AG04449 (cell line): ENCODE measurements at regions not wholly inside any gene's neighbourhood (a gene's known extent, or its start where the extent isn't known, plus 50 kb on each side); places are given as distances from the start of the nearest gene placed in this dataset.

ENCODE experiments used
- CTCF ChIA-PET: fragments of 350-600 bp; formaldehyde crosslinking; extraction: SDS; loops from one replicate; lab custom pipeline; 2021; ENCODE audit warnings: antibody characterized with exemption; lab: Yijun Ruan, JAX
- POLR2A ChIA-PET: fragments of 400-600, 350-600 bp; formaldehyde crosslinking; extraction: SDS; loops from one replicate; lab custom pipeline; 2020; ENCODE audit warnings: antibody characterized with exemption, inconsistent platforms; lab: Yijun Ruan, JAX
- DNase-seq: peaks from one replicate; pipeline ENCODE4 v3.0.0-alpha.2; 2010; ENCODE audit warnings: low read depth, low spot score
- H3K4me3 ChIP-seq: 2 replicates; pipeline ENCODE4 v1.5.1; 2011; ENCODE audit warnings: low read depth, mild to moderate bottlenecking, control low read depth, low read length
- TF ChIP-seq, protein P1 (sequence below): IDR thresholded peaks from one replicate; pipeline ENCODE4 v1.5.1; 2011; ENCODE audit warnings: mild to moderate bottlenecking, moderate library complexity, low read length, control low read depth, inconsistent platforms; ENCODE audit not compliant: insufficient read depth; ENCODE audit errors: missing control alignments

DNA sequence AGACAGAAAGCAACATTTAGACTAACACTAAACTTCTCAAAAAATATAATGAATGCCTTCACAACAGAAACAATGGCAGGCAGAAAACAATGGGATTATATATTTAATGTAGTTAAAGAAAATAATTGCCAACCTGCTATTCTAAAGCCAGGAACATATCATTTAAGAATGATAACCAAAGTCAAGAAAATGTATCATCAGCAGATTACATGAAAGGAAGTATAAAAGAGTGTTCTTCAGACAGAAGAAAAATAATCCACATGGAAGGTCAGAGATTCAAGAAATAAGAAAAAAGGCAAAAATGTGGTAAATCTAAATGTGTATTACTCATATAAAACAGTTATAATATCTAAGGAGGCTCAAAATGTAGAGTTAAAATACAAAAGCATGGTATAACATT lies 98.1 kb downstream of the CYP26A1 start:
- TF ChIP-seq, protein P1, sequence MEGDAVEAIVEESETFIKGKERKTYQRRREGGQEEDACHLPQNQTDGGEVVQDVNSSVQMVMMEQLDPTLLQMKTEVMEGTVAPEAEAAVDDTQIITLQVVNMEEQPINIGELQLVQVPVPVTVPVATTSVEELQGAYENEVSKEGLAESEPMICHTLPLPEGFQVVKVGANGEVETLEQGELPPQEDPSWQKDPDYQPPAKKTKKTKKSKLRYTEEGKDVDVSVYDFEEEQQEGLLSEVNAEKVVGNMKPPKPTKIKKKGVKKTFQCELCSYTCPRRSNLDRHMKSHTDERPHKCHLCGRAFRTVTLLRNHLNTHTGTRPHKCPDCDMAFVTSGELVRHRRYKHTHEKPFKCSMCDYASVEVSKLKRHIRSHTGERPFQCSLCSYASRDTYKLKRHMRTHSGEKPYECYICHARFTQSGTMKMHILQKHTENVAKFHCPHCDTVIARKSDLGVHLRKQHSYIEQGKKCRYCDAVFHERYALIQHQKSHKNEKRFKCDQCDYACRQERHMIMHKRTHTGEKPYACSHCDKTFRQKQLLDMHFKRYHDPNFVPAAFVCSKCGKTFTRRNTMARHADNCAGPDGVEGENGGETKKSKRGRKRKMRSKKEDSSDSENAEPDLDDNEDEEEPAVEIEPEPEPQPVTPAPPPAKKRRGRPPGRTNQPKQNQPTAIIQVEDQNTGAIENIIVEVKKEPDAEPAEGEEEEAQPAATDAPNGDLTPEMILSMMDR, result no peak
- no peak overlapping the region for H3K4me3 ChIP-seq
- ChIA-PET POLR2A (no interaction called here), CTCF (no interaction called here)
- DNase-seq, result no peak

DNA sequence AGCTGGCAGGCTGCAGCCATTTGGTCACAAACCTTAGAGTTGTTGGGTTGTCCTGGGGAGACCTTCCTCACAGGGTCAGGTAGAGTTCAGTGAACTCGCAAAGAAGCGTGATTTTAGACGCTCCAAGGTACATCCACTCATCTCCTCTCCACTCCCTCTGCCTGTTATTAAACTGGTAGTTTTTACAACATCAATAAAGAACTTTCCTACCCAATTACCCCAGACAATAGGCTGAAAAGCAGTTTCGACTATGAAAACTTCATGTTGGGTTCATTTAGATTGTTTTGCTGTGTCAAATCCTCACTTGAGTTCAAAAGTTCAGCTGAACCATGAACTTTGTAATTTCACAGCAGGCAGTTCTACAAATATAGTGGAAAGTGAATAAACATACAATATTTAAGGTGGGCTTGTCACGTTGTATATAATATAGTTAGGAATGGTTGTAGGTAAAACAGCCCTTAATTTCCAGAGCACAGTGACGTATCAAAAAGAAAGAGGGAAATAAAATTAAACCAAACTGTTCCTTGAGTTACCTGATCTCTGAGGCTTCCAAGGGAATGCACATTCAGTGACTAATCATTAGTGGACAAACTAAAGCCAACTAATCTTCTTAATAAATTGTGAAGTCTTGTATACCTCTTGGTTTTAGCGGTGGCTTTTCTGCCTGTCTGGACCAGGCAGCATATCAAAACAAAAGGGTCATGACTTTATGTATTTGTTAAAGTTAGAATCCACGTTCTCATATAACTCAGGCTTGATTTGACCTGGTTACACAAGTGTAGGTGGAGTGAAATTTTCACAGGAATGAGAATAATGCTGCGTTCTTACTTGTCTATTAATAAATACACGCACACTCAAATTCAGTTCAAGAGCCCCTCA lies 100.5 kb downstream of the CYP26A1 start:
- H3K4me3 ChIP-seq, result no peak overlapping the region
- ChIA-PET CTCF (no interaction called here), POLR2A (no interaction called here)
- DNase-seq, result no peak
- TF ChIP-seq, protein P1, result no peak

DNA sequence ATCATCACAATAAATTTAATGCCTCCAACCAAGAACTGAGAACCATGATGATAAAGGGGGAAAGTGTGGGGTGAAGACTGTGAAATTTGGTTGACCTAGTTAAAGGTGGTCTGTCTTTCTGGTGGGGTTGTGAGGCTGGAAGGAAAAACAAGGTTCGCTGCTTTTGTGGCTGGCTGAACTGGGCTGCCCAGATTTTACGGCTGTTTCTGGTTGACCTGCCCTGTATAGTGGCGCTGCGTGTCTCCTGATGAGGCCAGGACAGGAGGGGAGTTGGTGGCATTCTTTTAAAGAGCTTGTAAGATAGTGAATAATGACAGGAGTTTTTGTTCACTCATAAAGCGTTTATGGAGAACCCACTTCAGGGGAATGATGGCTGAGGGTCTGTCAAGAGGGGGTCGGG lies 101.8 kb downstream of the CYP26A1 start:
- no peak for DNase-seq
- no peak overlapping the region for H3K4me3 ChIP-seq
- ChIA-PET POLR2A (no interaction called here), CTCF (no interaction called here)
- TF ChIP-seq, protein P1, result no peak

DNA sequence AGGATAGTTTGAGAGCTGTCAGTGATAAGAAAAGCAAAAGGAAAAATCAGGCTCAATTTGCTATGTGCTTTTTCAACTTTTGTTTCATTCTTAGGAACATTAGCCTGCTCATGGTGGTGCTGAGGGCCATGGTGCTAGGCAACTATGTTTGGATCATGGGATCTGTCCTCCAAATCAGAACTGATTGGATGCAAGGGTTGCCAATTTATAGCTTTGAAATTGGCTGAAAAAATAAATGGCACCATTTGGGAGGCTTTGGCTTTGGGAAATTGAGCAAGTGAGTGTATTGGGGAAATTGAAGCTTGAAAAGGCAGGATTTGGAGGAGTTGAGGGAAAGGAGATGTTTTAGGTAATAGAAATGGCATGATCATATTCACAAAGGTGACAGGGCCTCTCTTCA lies 103.8 kb downstream of the CYP26A1 start:
- DNase-seq, result no peak
- ChIA-PET POLR2A (no interaction called here), CTCF (no interaction called here)
- H3K4me3 ChIP-seq, result no peak overlapping the region
- TF ChIP-seq, protein P1, result no peak

DNA sequence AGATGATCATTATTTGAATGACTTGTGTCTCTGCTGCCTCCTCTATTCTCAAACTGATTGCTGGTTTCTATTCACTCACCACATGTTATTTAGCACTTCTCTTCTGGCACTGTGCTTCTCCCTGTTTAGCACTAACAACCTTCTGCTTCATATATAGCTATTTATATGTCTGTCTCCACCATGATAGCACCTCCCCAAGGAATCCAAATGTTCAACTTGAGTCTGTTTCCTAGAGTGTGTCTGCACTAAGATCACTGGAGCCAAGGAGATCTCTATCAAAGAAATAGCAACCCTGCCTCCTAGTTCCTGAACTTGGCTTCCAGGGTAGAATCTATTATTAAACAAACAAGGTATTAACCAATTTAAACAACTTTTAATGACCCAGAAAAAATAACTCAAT lies 104.5 kb downstream of the CYP26A1 start:
- H3K4me3 ChIP-seq, result no peak overlapping the region
- CTCF ChIA-PET, result no interaction called here
- TF ChIP-seq, protein P1, result no peak

DNA sequence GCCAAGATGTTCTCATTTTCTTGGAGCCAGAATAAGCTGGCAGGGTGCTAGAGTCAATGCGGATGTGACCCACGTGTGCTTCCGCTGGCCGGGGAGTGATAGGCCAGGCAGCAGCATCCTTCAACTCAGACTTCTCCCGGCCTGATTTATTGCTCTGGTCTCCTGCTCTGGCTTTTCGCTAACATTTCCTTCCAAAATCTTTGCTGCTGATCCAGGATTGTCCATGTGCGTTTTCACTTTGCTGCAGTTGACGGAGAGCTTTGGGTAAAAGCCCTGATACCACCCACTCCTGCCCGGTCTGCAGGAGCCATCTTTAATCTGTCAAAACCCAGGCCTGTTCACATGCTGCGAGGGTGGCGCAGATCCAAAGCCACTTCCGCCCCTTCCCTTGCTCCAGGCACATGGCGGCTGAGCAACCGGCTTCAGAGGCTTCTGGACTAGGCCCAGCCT lies 106.8 kb downstream of the CYP26A1 start:
- ChIA-PET POLR2A (no interaction called here), CTCF (no interaction called here)
- TF ChIP-seq, protein P1, result no peak
- no peak for DNase-seq
- H3K4me3 ChIP-seq, result no peak overlapping the region

More for the DNA sequence above, 104.5 kb downstream of the CYP26A1 start:
- DNase-seq, result no peak
- POLR2A ChIA-PET, result no interaction called here
